ENCODE measurements at regions not wholly inside any gene's neighbourhood (a gene's known extent, or its start where the extent isn't known, plus 50 kb on each side); places are given as distances from the start of the nearest gene placed in this dataset.

GRCh38 chr13:50074843-50075242 is 59.6 kb downstream of the KCNRG start:
- TF ChIP-seq, protein P1, sequence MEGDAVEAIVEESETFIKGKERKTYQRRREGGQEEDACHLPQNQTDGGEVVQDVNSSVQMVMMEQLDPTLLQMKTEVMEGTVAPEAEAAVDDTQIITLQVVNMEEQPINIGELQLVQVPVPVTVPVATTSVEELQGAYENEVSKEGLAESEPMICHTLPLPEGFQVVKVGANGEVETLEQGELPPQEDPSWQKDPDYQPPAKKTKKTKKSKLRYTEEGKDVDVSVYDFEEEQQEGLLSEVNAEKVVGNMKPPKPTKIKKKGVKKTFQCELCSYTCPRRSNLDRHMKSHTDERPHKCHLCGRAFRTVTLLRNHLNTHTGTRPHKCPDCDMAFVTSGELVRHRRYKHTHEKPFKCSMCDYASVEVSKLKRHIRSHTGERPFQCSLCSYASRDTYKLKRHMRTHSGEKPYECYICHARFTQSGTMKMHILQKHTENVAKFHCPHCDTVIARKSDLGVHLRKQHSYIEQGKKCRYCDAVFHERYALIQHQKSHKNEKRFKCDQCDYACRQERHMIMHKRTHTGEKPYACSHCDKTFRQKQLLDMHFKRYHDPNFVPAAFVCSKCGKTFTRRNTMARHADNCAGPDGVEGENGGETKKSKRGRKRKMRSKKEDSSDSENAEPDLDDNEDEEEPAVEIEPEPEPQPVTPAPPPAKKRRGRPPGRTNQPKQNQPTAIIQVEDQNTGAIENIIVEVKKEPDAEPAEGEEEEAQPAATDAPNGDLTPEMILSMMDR (IDR thresholded peaks at IDR 0.05; ENCODE audit: low read length): no peak
- TF ChIP-seq EZH2 (IDR thresholded peaks at IDR 0.05; ENCODE audit: borderline replicate concordance, low read length): no peak

All from OCI-LY1 (cell line).